Astrocyte (in vitro differentiated cells and primary cell): ENCODE measurements at regions not wholly inside any gene's neighbourhood (a gene's known extent, or its start where the extent isn't known, plus 50 kb on each side); places are given as distances from the start of the nearest gene placed in this dataset.

ENCODE experiments used
- DNase-seq: peaks from one replicate; pipeline ENCODE4 v3.0.0-alpha.2; 2010; ENCODE audit warnings: low read depth
- FAIRE-seq: peaks from 2 replicates; lab custom pipeline; 2011; peaks lifted over from hg19 to GRCh38; lab: Jason Lieb, UNC
- H2AFZ ChIP-seq: 2 replicates; pipeline ENCODE4 v1.6.0; 2012; ENCODE audit warnings: low read depth, low read length, inconsistent platforms
- H3K27ac ChIP-seq: 2 replicates; pipeline ENCODE4 v1.5.1; 2011; ENCODE audit warnings: low read depth, low read length, inconsistent platforms
- H3K27me3 ChIP-seq: 2 replicates; pipeline ENCODE4 v1.6.0; 2011; ENCODE audit warnings: low read length, inconsistent platforms; ENCODE audit not compliant: insufficient read depth
- H3K36me3 ChIP-seq: 2 replicates; pipeline ENCODE4 v1.5.1; 2011; ENCODE audit warnings: low read length, inconsistent platforms; ENCODE audit not compliant: insufficient read depth
- H3K4me1 ChIP-seq: 2 replicates; pipeline ENCODE4 v1.5.1; 2011; ENCODE audit warnings: low read length, inconsistent platforms; ENCODE audit not compliant: insufficient read depth
- H3K4me2 ChIP-seq: 2 replicates; pipeline ENCODE4 v1.6.0; 2012; ENCODE audit warnings: low read length, inconsistent platforms
- H3K4me3 ChIP-seq: 2 replicates; pipeline ENCODE4 v1.5.1; 2011; ENCODE audit warnings: low read depth, mild to moderate bottlenecking, low read length, inconsistent platforms; ENCODE audit not compliant: insufficient read depth
- H3K79me2 ChIP-seq: 2 replicates; pipeline ENCODE4 v1.6.0; 2012; ENCODE audit warnings: mild to moderate bottlenecking, low read length, inconsistent platforms; ENCODE audit not compliant: insufficient read depth
- H3K9ac ChIP-seq: 2 replicates; pipeline ENCODE4 v1.6.0; 2012; ENCODE audit warnings: mild to moderate bottlenecking, low read length, inconsistent platforms
- H3K9me3 ChIP-seq: 2 replicates; pipeline ENCODE4 v1.5.1; 2012; ENCODE audit warnings: low read depth, mild to moderate bottlenecking, low read length, inconsistent platforms; ENCODE audit not compliant: insufficient read depth
- H4K20me1 ChIP-seq: 2 replicates; pipeline ENCODE4 v1.6.0; 2012; ENCODE audit warnings: low read length, inconsistent platforms; ENCODE audit not compliant: insufficient read depth
- H3K27ac Mint-ChIP-seq: one replicate; pipeline ENCODE4 v1.8.0; 2021; ENCODE audit warnings: mild to moderate bottlenecking, mixed read lengths; ENCODE audit not compliant: unreplicated experiment
- H3K27me3 Mint-ChIP-seq: one replicate; pipeline ENCODE4 v1.8.0; 2021; ENCODE audit warnings: low read depth, mixed read lengths; ENCODE audit not compliant: unreplicated experiment
- H3K36me3 Mint-ChIP-seq: one replicate; pipeline ENCODE4 v1.8.0; 2021; ENCODE audit warnings: low read depth, mixed read lengths; ENCODE audit not compliant: unreplicated experiment
- H3K4me1 Mint-ChIP-seq: one replicate; pipeline ENCODE4 v1.8.0; 2021; ENCODE audit warnings: low read depth, mixed read lengths; ENCODE audit not compliant: unreplicated experiment
- H3K4me3 Mint-ChIP-seq: one replicate; pipeline ENCODE4 v1.8.0; 2021; ENCODE audit warnings: mild to moderate bottlenecking, moderate library complexity, mixed read lengths; ENCODE audit not compliant: unreplicated experiment
- H3K9me3 Mint-ChIP-seq: one replicate; pipeline ENCODE4 v1.8.0; 2021; ENCODE audit warnings: mild to moderate bottlenecking, mixed read lengths; ENCODE audit not compliant: unreplicated experiment
- CTCF ChIP-seq: IDR thresholded peaks from 2 replicates; pipeline ENCODE4 v1.5.1; 2011; ENCODE audit warnings: low read depth, mild to moderate bottlenecking, inconsistent platforms, low read length, moderate library complexity; ENCODE audit not compliant: insufficient read depth
- EZH2 ChIP-seq: IDR thresholded peaks from 2 replicates; pipeline ENCODE4 v1.6.1; 2012; ENCODE audit warnings: mild to moderate bottlenecking, low read length, inconsistent platforms; ENCODE audit not compliant: insufficient read depth

GRCh38 chr1:229076195-229076594, 194.7 kb upstream of the RAB4A start:
- no peak for DNase-seq

GRCh38 chr1:229079016-229079595, 191.8 kb upstream of the RAB4A start:
- no peaks in the 10 kb centered on the region for H3K4me1 Mint-ChIP-seq
- Histone ChIP-seq H3K9ac (no peak overlapping the region), H2AFZ (no peak overlapping the region), H3K27me3 (no peaks in the 10 kb centered on the region), H3K27ac (no peak overlapping the region), H3K36me3 (no peaks in the 10 kb centered on the region), H3K9me3 (no peaks in the 10 kb centered on the region), H4K20me1 (no peaks in the 10 kb centered on the region), H3K4me2 (no peak overlapping the region), H3K4me3 (no peak overlapping the region), H3K4me1 (no peaks in the 10 kb centered on the region), H3K79me2 (no peaks in the 10 kb centered on the region)
- no peak for DNase-seq
- no peak overlapping the region for H3K27ac Mint-ChIP-seq
- H3K36me3 Mint-ChIP-seq = no peaks in the 10 kb centered on the region
- peaks cover 18% of the 10 kb centered on the region for H3K27me3 Mint-ChIP-seq
- TF ChIP-seq CTCF (no peak), EZH2 (no peak)
- peaks cover 14% of the 10 kb centered on the region for H3K9me3 Mint-ChIP-seq
- FAIRE-seq = no peak
- no peak overlapping the region for H3K4me3 Mint-ChIP-seq

More at GRCh38 chr1:229076195-229076594, 194.7 kb upstream of the RAB4A start:
- no peaks in the 10 kb centered on the region for H3K4me1 ChIP-seq
- H3K36me3 ChIP-seq = no peaks in the 10 kb centered on the region
- H4K20me1 ChIP-seq = no peaks in the 10 kb centered on the region
- no peaks in the 10 kb centered on the region for H3K79me2 ChIP-seq
- H3K4me1 Mint-ChIP-seq = no peaks in the 10 kb centered on the region
- no peak overlapping the region for H3K27ac ChIP-seq
- no peak overlapping the region for H3K27ac Mint-ChIP-seq
- H3K4me2 ChIP-seq = no peak overlapping the region
- H2AFZ ChIP-seq = no peak overlapping the region
- no peaks in the 10 kb centered on the region for H3K9me3 Mint-ChIP-seq
- peaks cover 20% of the 10 kb centered on the region for H3K27me3 Mint-ChIP-seq
- no peak overlapping the region for H3K9ac ChIP-seq
- H3K4me3 Mint-ChIP-seq = no peak overlapping the region
- FAIRE-seq = no peak
- H3K9me3 ChIP-seq = no peaks in the 10 kb centered on the region
- no peaks in the 10 kb centered on the region for H3K36me3 Mint-ChIP-seq
- H3K4me3 ChIP-seq = no peak overlapping the region
- TF ChIP-seq CTCF (no peak), EZH2 (no peak)
- H3K27me3 ChIP-seq = no peaks in the 10 kb centered on the region

- Histone ChIP-seq H4K20me1 (no peaks in the 10 kb centered on the region), H3K4me1 (no peaks in the 10 kb centered on the region), H3K36me3 (no peaks in the 10 kb centered on the region), H3K4me2 (no peak overlapping the region), H3K9me3 (no peaks in the 10 kb centered on the region), H2AFZ (no peak overlapping the region), H3K27ac (no peak overlapping the region), H3K79me2 (no peaks in the 10 kb centered on the region), H3K9ac (no peak overlapping the region), H3K27me3 (no peaks in the 10 kb centered on the region), H3K4me3 (no peak overlapping the region)
- peaks cover 16% of the 10 kb centered on the region for H3K27me3 Mint-ChIP-seq
- no peak overlapping the region for H3K4me3 Mint-ChIP-seq
- H3K36me3 Mint-ChIP-seq = no peaks in the 10 kb centered on the region
- DNase-seq = no peak
- no peak overlapping the region for H3K27ac Mint-ChIP-seq
- FAIRE-seq = no peak
- H3K9me3 Mint-ChIP-seq = peaks cover 14% of the 10 kb centered on the region
- H3K4me1 Mint-ChIP-seq = peaks cover 5% of the 10 kb centered on the region
- no peak for TF ChIP-seq EZH2
- no peak for TF ChIP-seq CTCF
Observed at GRCh38 chr1:229080361-229080760, 190.6 kb upstream of the RAB4A start.
